Stimulated activated CD8-positive, alpha-beta memory T cell treated with anti-CD3 and anti-CD28 coated beads, Interleukin-15, amount 100 ng/mL, for 48 hours (primary cell): ENCODE measurements at regions not wholly inside any gene's neighbourhood (a gene's known extent, or its start where the extent isn't known, plus 50 kb on each side); places are given as distances from the start of the nearest gene placed in this dataset.
"Not testable (repeated sequence)": the region's sequence is repeated elsewhere in the genome, so short reads cannot be mapped to it uniquely, and the experiment has no call there.

Experiments used
- DNase-seq, 2 donors: peaks; one replicate each; pipeline ENCODE4 v3.0.0-alpha.2; 2020; ENCODE audit warnings: low read depth in 2 of 2

DNA sequence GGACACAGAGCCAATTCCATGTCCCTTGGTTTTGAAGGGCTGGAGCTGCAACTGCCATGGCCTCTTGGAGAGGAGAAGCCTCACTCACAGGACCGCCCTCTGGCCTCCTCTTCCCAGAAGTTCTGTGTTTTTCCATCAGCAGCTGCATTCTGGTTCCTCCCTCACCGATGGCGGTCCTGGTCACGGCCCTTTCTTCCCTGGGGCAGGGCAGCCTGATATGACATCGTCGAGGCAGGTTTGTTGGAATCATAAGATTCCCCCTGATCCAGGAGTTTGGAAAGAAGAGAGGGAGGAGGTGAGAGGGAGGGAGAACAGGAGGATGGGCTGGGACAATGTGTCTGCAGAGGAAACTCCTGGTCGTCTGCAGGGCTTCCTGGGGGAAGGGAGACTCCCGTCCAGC is 82.7 kb upstream of the PDZD8 start:
- DNase-seq = no peak

DNA sequence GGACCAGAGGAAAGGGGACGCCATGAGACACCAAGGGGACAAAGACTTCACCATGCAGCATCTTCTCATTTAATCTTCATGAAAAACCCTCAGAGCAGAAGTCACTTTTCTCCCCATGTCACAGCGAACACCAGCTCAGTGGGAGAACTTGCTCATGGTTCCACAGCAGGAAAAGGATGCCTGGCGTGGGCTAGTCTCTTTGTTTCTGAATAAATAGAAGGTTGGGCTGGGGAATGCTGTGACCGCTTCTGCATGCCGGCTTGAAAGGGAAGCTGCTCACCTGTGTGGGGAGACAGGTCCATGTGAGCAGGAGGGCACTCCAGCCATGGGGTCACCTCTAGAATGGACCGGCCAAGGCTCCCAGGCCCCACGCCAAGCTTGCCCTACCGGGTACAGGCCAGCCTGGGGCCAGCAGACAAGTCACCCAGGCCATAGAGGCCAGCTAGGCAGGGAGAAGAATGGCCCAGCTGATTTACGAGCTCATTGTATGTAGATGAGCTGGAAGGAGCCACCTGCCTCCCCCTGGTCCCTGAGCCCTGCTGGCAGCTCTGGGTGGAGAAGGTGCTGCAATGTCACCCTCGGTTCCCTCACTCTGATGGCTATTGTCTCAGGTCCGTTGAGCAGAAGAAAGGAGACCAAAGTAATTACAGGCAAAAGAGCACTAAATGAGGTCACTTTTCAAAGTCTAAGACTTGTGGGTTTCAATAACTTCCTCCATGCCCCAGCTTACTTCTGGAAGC is 82.0 kb upstream of the PDZD8 start:
- DNase-seq = no peak

DNA sequence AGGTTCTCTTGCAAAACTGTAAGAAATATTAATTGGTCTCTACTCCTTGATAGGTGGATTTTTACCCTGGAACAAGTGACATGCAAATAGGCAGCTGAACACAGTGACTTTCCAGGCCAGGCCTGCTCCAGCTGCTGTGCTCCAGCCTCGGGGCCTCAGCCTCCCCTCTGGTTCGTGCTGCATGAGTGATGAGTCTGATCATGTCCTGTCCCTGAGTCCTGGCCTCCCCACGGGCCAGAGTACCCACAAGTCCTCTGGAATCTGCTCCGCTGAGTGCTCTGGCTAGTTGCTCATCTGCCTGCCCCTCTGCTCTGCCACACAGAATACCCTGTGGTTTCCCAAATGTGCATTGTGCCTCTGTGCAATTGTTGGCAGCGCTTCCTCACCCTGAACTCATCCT is 80.1 kb upstream of the PDZD8 start:
- DNase-seq = no peak

DNA sequence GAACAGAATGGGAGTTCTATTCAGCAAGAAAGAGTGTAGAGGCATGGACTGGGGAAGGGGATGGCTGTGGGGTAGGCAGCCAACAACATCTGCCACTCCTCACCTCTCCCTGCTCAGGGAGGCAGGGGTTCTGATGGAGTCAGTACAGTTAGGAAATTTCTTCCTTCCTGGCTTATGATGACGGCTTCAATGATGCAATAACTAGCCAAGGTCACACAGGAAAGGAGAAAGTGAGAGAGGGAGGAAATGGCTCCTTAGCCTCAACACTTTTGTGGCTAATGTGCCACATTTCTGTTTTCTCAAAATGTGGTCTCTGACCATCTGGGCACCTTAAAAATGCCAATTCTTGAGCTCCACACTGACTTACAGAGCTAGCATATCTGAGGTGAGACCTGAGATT is 79.3 kb upstream of the PDZD8 start:
- no peak for DNase-seq

DNA sequence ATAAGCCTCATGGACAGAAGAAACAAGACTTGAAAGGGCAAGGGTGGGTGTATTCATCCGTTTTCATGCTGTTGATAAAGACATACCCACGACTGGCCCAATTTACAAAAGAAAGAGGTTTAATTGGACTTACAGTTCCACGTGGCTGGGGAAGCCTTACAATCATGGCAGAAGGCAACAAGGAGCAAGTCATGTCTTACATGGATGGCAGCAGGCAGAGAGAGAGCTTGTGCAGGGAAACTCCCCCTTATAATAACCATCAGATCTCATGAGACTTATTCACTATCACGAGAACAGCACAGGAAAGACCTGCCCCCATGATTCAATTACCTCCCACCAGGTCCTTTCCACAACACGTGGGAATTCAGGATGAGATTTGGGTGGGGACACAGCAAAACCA is 78.2 kb upstream of the PDZD8 start:
- not testable (repeated sequence) for DNase-seq

DNA sequence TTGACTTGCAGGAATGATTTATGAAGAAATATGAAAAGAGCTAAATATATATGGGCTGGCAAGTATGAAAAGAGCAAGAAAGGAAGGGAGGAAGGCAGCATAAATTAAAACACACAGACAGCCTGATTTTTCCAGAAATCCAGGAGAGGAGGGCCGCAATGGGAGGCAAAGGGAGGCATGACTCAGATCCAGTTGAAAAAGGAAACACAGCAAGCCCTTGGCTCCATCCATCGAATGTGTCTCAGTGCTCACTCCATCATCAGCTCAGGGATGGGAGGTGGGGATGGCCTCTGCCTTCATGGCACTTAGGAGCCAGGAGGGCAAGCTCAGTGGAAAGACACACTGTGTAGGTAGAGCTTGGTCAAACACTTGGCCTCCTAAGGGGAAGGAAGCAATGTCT is 75.7 kb upstream of the PDZD8 start:
- DNase-seq = no peak

DNA sequence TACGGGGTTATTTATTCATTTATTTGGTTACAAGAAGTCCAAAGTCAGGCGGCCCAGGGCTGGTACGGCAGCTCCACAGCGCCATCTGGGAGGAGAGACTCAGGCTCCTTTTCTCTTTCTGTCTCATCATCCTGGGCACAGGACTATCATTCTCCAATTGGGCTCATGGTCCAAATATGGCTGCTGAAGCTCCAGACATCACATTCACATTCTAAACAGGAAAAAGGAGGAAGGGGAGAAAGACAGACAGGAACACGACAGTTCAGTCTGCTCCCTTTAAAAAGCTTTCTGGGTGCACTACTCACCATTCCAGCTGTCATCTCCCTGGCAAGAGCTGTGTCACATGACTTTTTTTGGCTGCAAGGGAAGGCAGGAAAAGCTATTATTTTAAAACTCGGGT is 74.4 kb upstream of the PDZD8 start:
- no peak for DNase-seq

DNA sequence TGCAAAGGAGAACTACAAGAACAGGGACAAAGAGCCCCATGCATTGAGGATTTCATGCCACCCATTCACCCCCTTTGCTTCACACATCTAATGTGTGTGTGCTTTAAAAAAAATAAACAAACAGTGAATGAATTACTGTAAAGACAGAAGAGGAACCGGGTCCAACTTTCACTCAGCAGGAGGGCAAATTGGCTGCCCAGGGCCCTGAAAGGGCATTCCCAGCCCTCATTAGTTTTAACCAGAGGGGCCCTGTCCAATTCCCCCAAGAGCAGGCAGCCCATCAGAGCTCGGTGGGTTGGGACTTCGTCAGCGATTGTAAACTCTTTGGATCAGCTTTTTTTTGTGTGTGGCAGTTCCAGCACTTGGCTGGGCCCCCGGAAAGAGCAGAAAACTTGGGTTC is 73.6 kb upstream of the PDZD8 start:
- no peak for DNase-seq

DNA sequence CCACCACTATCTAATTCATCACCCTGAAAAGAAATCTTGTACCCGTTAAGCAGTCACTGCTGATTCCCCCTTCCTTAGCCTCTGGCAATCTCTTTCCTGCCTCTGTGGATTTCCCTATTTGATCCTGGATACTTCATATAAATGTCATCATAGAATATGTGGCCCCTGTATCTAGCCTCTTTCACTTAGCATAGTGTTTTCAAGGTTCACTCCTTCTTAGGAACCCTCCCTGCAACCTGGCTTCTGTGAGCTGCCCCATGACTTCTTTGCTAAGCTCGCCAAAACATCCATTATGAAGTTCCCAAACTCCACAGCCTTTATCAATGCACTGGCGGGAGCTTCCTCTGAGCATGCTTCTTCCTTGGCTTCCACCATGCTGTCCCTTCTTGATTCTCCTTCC is 70.8 kb upstream of the PDZD8 start:
- no peak for DNase-seq

DNA sequence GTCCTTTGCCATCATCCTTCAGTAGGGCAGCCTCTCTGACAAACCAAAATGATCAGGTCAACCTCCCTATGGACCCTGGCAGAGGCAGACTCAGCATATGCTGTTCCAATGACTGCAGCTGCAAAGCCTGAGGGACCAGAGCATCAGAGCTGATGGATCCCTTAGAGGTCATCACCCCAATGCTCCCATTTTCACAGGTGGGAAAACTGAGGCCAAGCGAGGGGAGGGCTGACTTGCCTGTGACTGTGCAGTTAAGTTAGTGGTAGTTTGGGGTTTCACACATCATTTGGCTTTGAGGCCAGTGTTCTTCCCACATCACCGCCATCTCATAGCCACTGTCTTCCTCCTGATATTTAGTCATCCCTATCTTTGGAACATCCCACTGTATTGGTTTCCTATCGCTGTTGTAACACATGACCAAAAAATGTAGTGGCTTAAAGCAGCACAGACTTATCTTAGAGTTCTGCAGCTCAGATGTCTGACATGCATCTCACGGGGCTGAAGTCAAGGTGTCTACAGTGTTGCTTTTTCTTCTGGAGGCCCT is 69.3 kb upstream of the PDZD8 start:
- no peak for DNase-seq

DNA sequence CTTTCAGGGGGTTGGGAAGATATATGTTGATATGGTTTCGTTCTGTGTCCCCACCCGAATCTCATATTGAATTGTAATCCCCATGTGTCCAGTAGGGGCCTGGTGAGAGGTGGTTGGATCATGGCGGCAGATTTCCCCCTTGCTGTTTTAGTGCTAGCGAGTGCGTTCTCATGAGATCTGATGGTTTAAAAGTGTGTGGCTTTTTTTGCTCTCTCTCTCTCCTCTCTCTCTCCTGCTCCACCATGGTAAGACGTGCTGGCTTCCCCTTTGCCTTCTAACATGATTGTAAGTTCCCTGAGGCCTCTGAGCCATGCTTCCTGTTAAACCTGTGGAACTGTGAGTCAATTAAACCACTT is 68.4 kb upstream of the PDZD8 start:
- no peak for DNase-seq

DNA sequence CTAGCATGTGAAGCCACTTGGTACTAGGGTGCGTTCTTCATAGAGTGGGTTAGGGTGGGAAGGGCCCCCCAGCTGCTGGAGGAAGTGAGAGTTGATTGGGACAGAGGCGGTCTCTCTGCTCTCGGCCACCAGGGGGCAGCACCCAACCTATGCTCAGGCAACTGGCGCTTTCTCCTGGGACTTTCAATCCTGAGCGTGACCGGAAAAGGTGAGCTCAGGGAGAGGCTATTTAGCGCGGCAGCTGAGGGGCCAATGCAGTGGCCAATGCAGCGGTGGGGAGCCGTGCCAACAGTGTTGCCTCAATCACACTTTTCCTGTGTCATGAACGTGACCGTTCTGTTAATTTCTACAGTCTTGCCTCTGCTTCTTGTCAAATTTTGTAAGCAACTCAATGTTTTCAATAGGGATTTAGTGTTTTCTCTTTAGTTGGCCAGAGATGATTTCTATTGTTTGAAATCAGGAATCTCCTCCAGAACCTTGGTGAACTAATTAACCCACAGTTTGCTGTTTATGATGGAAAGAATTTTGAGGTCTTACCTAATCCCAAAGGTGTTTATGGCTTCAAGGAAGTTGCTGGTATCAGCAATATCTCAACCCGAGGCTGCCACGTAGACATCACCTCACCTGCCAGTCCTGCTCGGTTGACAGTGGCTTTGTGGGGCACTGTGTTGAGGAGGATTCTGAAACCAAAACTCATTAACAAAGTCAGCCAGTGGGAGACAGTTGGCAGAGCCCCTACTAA is 67.9 kb upstream of the PDZD8 start:
- peak; percentile 17 to 25 for DNase-seq

DNA sequence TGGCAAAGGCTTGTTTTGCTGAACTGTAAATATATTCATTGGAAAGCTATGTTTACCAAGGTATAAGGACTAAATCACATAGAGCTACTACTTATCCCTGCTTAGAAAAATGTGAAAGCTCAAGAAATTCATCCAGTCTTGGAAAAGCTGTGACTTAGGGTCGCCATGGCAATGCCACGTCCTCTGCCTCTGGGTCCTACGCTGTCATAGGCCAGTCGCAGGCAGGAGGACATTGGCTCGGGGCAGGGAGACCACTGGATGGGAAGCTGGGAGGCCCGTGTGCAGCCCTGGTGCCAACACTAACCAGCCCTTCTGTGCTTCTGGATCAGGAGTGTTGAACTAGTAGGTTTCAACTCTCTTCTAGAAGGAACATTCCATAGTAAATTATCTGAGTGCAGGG is 67.3 kb upstream of the PDZD8 start:
- DNase-seq = no peak

DNA sequence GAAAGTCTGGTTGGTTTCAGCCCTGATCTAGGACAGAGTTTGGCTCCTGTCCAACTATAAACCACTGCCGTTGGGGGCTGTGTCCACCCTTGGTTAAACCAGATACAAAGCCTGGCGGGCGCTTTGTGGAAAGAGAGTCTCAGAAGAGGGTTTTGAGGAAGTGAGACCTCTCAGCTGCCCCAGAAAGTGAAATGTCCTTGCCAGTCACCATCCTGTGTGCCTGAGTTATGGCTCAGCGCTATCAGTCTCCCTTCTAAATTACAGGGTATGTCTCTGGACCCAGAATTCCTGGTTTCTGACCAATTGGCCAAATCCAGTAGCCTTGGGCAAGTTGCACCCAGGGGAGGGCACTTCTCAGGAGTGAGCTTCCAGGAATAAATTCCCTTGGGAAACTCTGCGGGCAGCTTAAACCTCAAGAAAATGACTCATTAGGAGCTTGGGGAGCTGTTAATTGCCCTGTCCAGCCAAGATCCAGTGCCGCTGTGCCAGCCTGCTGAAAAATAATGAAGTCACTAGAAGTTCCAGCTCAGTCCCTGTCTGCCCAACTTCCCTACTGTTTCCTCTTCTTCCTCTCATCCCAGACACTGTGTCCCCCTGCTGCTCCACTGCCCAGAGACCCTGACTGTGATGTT is 66.7 kb upstream of the PDZD8 start:
- no peak for DNase-seq

DNA sequence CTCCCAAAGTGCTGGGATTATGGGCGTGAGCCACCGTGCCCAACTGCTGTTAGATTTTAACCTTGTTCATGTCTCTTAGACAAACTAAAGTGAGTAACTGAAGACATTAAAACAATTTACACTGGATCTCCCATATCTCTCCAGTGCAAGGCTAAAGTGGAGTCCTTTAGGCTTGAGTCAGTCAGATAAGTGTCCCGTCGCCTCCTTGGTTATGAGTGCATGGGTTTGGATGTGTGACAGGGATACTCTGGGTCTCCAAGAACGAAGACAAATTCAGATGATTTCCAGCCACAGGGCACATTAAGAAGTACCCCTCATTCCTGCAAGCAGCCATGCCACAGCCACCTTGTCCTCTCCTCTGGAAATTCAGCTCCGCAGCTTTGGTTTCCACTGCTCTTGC is 66.1 kb upstream of the PDZD8 start:
- DNase-seq = no peak

DNA sequence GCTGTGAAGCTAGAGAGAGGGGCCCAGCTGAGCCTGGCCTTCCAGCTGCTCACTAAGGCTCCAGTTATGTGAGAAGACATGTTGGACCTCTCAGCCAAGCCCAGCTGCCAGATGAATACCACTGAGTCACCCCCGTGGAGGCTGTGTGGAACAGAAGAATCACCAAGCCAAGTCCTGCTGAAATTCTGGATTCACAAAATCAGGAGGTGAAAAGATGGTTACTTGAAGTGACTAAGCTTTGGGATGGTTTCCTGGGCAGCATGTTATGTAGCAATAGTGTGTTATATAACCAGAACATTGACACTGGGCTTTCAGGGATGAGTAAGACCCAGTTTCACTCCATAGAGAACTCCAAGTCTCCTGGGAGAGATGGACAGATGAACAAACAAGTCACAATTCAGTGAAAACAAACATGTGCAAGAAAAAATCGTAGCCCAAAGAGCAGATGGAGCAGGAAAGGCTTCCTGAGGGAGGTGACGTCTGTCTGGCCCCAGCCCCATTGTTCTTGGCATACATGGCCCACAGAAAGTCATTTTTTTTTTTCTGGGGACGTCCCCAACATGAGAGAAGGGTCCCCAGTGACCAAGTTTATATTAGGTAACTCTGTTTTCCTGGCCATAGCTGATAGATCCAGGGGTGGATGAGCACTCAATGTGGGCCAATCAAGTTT is 64.1 kb upstream of the PDZD8 start:
- no peak for DNase-seq

DNA sequence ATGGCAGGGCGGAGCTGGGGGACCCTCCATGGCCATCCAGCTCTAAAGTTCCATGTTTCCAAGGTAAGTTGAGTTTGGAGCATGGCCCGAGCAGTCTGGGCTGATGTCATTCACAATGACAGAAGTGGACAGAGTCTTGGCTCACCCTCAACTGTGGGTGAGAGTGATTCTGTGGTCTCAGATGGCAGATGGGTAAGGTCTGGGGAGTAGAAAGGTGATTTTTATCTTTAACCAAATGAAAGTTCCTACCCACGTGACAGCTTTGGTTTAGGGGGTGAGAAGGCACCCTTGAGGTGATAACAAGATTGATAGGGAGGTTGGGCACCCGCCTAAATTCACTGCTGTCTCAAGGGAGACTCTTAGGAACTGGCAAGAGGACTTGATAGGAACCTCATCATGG is 57.6 kb upstream of the PDZD8 start:
- no peak for DNase-seq

DNA sequence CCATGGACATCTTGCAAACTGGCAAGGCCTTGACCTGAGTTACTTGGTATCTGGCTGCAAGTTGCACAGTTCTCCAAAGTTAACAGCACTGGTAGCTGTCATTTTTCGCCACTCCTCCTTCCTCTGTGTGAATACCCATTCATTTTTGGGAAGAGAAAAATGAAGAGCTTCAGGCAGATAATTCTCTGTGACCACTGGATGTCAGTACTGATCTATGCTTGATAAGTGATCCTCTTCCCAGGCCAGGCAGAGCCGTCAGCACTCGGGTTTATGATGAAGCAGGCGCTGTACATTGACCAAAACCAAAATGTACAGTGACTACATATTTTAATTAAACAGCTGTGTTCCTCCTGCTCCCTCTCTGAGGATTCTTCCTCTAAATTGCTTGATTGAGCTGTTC is 55.9 kb upstream of the PDZD8 start:
- DNase-seq = no peak

DNA sequence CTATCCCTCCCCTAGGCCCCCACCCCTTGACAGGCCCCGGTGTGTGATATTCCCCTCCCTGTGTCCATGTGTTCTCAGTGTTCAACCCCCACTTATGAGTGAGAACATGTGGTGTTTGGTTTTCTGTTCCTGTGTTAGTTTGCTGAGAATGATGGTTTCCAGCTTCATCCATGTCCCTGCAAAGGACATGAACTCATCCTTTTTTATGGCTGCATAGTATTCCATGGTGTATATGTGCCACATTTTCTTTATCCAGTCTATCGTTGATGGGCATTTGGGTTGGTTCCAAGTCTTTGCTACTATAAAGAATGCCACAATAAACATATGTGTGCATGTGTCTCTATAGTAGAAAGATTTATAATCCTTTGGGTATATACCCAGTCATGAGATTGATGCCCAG is 55.3 kb upstream of the PDZD8 start:
- not testable (repeated sequence) for DNase-seq

DNA sequence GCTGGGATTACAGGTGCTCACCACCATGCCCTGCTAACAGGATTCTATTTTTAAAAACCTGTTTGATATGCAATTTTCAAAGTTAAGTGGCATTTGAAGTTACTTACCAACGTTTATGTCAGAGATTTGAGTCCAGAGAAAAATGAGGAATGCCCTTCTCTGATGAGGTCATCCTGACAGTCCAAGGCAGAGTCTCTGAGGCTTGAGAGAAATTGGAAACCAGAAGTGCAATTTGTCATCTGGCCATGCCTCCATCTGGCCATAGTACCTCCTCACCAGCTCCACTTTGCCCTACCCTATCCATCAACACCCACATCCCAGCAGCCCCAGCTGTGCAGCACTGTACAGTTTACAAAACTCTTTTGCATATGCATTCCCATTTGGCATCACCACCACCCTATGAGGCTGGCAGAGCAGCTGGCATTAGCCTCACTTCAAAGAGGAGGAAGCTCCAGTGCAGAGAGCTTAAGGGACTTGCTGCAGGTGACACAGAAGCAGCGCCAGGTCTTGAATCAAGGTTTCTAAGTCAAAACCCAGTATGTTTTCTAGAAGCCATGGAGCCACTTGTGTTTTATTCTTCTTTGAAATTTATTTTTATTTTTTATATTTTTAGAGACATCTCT is 54.5 kb upstream of the PDZD8 start:
- DNase-seq = no peak

DNA sequence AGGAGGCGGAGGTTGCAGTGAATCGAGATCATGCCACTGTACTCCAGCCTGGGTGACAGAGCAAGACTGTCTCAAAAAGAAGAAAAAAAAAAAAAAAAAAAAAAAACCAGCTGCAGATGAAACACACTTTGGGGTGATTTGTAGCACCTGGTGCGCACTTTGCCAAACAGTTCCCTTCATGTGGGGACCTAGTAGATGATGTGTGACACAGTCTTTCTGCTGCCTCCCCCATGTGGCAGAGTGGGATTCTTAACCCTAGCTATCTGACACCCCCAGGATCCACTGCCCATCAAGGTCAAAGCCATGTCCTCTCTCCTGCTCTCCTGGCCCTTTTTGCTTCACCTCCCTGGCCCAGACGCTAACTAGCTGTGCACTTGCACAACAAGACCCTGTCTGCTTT is 52.1 kb upstream of the PDZD8 start:
- no peak for DNase-seq

DNA sequence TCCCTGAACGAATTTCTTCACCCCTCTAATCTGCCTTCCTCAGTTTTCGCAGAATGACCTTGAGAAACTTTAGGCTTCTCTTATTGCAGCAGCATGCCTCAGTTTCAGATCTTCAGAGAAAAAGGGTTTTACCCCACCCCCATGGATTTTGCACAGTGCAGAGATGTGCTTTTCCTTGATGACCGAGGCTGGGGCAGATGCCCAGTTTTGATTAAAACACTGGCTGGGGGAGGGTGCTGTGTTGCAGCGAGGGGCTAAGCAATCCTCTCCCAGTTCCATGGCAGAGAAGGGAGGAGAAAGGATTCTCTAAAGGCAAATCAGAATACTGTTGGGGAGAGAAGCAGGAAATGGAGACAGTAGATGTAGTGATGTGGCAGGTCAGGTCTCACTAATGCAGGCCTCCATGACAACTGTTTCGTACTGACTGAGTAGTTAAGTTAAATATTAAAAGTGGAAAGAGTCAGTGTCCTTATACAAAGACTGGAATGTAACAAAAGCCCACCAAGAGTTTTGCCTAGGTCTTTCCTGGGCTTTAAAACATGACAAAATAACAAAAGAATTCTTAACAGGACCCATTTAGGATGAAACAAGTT is 50.8 kb upstream of the PDZD8 start:
- no peak for DNase-seq
